ENCODE measurements at regions not wholly inside any gene's neighbourhood (a gene's known extent, or its start where the extent isn't known, plus 50 kb on each side); places are given as distances from the start of the nearest gene placed in this dataset.

GRCh38 chr2:19667536-19667949, 234.2 kb downstream of the TTC32 start (continued):
- TF ChIP-seq ZNF426 (tag by site-specific recombination; IDR thresholded peaks at IDR 0.05) (no peak), ZNF529 (tag by site-specific recombination; IDR thresholded peaks at IDR 0.05; ENCODE audit: insufficient replicate concordance) (no peak), ZNF654 (tag by site-specific recombination; IDR thresholded peaks at IDR 0.05; ENCODE audit: low read depth) (no peak), SP2 (tag by site-specific recombination; IDR thresholded peaks at IDR 0.05) (no peak), ZSCAN16 (tag by site-specific recombination; IDR thresholded peaks at IDR 0.05) (no peak), ZNF560 (tag by site-specific recombination; IDR thresholded peaks at IDR 0.05; ENCODE audit: borderline replicate concordance) (no peak), HIC1 (tag by site-specific recombination; IDR thresholded peaks at IDR 0.05) (peak; percentile 88), ZNF174 (tag by site-specific recombination; IDR thresholded peaks at IDR 0.05) (no peak), ZFP3 (tag by site-specific recombination; IDR thresholded peaks at IDR 0.05; ENCODE audit: low read depth) (no peak), ZNF776 (tag by site-specific recombination; IDR thresholded peaks at IDR 0.05; ENCODE audit: borderline replicate concordance) (no peak), ZNF239 (tag by site-specific recombination; IDR thresholded peaks at IDR 0.05) (no peak), GLI4 (tag by site-specific recombination; IDR thresholded peaks at IDR 0.05) (no peak), TSHZ1 (tag by site-specific recombination; IDR thresholded peaks at IDR 0.05; ENCODE audit: borderline replicate concordance) (peak; percentile 80), ZNF169 (tag by site-specific recombination; IDR thresholded peaks at IDR 0.05) (no peak), KLF8 (tag by site-specific recombination; IDR thresholded peaks at IDR 0.05) (no peak), ZNF513 (tag by site-specific recombination; IDR thresholded peaks at IDR 0.05) (peak; percentile 27; the same call in 1 of the 2 replicates), ZSCAN23 (tag by site-specific recombination; IDR thresholded peaks at IDR 0.05) (peak; percentile 71; the same call in 1 of the 2 replicates), ZBTB1 (tag by site-specific recombination; IDR thresholded peaks at IDR 0.05) (no peak), ZNF785 (tag by site-specific recombination; IDR thresholded peaks at IDR 0.05) (no peak), ZNF354C (tag by site-specific recombination; IDR thresholded peaks at IDR 0.05; ENCODE audit: borderline replicate concordance, low read depth) (no peak), ZSCAN4 (tag by site-specific recombination; IDR thresholded peaks at IDR 0.05) (peak; percentile 51; the same call in 1 of the 2 replicates), ZFP69B (tag by site-specific recombination; IDR thresholded peaks at IDR 0.05) (no peak), ZNF580 (tag by site-specific recombination; IDR thresholded peaks at IDR 0.05) (peak; percentile 96), KLF10 (tag by site-specific recombination; IDR thresholded peaks at IDR 0.05) (peak; percentile 51; the same call in 1 of the 2 replicates), SCRT2 (tag by site-specific recombination; IDR thresholded peaks at IDR 0.05) (peak; percentile 75; the same call in 1 of the 2 replicates), ZNF416 (tag by site-specific recombination; IDR thresholded peaks at IDR 0.05) (no peak), ZNF175 (tag by site-specific recombination; IDR thresholded peaks at IDR 0.05) (no peak), ZEB2 (tag by site-specific recombination; IDR thresholded peaks at IDR 0.05) (peak; percentile 88), ZSCAN18 (tag by site-specific recombination; IDR thresholded peaks at IDR 0.05) (no peak), MYNN (tag by site-specific recombination; IDR thresholded peaks at IDR 0.05; ENCODE audit: borderline replicate concordance) (no peak)
